ENCODE measurements at regions not wholly inside any gene's neighbourhood (a gene's known extent, or its start where the extent isn't known, plus 50 kb on each side); places are given as distances from the start of the nearest gene placed in this dataset.
A peak's percentile ranks its signal among the peaks of the same experiment; 100 is the strongest.

DNA sequence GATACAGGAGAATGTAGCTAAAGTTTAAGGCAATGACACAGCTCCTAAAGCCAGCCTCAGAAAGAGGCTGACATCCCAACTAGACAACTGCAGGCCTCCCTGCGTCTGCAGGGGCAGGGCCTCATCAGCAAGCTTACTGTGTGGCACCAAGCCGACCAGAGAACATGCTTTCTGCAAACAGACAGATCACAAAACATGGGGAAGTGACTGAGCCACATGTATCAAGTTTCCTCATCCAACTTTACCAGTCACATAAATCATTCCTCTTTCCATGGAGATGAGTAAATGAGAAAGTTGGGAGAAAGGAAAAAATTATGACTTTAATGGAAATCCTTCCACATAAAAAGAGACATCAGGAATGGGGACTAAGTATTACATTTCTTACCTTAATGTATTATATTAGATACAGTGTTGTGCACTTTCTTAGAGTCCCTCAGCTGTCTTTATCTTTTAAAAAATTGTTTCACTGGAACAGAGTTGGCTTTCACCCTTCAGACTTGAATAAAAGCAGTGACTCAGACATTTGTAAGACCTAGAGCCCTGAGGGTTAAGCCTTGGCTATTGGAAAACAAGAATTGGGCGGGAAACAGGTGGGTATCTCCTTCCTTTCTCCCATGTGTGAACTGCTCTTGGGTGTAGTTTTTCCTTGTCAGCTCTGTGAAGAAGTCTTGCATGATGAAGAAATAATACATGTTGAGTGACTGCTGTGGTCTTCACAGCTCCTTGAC, 305.7 kb upstream of the SNX7 start:
- no peak for ATAC-seq
- no peak for DNase-seq (ENCODE audit: missing footprints)
- intact Hi-C loops (cut with DNase I) = no loop called here

DNA sequence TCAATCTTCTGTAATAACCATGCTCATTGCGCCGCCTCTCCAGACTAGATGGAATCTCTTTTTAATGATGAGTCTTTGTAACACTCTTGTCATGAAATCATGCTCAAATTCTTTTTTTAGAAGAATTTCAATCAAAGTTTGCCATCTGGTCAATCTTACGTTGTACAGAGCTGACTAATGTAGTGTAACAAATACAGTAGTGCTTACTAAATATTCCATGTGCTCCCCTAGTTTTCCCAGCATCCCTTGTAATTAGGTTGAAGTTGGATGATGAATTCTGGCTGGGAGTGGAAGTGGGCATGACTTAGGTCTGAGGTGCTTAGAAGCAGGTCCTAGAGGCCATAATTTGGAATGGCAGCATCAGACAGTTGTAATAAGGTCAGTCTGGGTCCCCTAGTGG, 309.1 kb upstream of the SNX7 start:
- intact Hi-C loops (cut with DNase I) = no loop called here
- no peak for ATAC-seq
- no peak for DNase-seq (ENCODE audit: missing footprints)

DNA sequence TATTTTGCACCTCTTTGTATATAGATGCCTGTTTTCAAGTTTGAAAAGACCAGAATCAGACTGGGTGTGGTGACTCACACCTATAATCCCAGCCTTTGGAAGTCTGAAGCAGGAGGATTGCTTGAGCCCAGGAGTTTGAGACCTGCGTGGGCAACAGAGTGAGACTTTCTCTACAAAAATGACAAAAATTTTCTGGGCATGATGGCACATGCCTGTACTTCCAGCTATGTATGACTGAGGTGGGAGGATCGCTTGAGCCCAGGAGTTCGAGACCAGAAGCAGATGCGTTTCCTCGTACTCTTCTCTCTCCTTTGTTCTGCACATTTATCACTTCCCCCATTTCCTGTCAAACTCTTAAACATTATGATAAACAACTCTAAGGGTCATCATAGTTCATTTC, 310.0 kb upstream of the SNX7 start:
- no peak for DNase-seq (ENCODE audit: missing footprints)
- intact Hi-C loops (cut with DNase I) = no loop called here
- no peak for ATAC-seq

DNA sequence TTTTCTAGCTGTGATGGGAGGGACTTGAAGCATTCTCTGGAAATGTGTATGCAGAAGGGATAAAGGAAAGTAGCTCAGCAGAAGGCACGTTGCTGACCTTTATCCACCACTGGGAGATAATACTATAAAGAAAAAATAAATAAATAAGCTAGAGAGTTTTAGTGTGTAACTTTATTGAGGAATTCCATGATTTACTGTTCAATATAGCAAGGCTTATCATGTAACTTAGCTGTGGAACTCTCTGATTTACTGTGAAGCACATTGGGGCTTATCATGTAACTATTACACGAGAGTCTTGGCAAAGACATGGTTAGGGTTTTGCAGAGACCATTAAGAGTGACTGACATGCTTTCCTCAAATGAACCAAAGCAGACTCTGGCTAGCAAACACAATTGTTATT, 316.1 kb upstream of the SNX7 start:
- ATAC-seq = no peak
- intact Hi-C loops (cut with DNase I) = no loop called here

DNA sequence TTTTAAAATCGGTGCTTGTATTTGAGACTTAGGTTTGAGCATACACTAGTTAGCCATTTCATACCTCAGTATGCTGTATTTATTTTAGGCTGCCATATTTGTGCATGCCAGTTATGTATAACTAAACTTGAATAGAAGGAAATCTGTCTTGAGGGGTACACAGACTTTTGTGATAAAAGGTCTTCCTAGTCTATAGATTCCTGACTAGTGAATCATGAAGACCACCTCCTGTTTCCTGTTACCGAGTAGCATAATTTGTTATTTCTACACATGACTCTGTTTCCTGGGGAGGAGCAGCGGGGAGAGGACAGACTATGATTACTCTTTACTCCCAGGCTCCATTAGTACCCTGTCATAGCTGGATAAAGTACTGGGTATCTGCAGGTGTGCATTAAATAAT, 316.8 kb upstream of the SNX7 start:
- intact Hi-C loops (cut with DNase I) = no loop called here
- DNase-seq (ENCODE audit: missing footprints) (no peak), ATAC-seq (no peak)

More for the DNA sequence above, 316.1 kb upstream of the SNX7 start:
- DNase-seq (ENCODE audit: missing footprints) = no peak

DNA sequence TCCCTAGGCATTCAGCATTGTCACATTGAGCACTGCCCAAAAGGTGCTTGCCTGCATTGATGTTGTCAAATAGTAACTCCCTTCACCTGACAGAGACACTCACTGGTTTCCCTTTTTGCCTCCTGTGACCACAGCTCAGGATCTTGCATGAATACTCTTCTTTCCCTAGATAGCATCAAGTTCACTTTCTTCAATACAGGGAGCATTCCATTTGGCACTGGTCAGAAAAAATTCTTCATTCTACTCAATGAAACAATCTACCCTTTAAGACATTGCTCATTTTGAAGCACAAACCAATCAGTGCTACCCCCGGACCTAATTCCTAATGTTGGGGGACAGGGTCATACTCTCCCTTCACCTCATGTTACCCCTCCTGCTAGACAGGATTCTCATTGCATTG, 319.0 kb upstream of the SNX7 start:
- DNase-seq (ENCODE audit: missing footprints) = no peak
- no peak for ATAC-seq
- intact Hi-C loops (cut with DNase I) = no loop called here

DNA sequence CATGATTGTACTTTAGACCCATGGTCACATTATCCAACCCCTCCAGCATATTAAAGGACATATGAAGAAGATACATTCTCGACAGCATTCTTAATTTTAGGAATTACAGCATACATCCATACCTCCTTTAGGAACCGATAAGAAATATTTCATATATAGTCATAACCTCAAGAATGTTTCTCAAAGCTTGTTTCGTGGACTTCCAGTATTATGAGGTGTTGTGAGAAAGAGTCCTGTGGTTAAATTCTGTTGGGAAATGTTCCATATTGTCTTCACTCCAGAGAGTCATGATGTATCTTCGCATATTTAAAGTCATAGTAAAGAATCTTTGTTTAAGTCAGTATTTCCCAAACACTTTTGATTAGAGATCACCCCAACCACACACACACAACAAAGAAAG, 321.0 kb upstream of the SNX7 start:
- no peak for DNase-seq (ENCODE audit: missing footprints)
- intact Hi-C loops (cut with DNase I) = no loop called here
- ATAC-seq = no peak

DNA sequence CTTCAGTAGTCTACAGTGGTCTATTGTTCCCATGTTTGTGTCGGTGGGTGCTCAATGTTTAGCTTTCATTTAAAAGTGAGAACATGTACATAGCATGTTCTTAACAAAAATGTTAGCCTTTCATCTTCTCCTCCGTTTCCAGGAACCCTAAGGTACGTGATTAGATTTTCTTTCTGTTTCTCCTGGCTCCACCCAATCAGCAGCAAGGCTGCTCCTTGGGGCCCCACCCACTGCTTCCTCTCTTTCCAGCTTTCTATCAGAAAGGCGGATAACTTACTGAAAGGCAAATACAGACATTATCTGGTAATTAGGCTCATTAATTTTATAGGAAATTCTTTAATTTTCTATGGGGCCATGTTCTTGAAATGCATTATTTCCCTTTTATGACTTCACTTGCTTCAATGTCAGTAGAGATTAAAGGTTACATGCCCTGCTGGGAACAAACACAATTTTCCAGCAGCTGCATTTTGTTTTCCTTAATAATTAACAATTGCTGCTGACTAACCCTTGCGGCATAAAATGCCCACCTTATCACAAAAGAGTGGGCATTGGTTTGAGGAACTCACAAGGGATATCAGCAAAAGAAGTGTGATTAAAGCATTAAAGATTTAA, 324.9 kb upstream of the SNX7 start:
- ATAC-seq (no peak), DNase-seq (ENCODE audit: missing footprints) (no peak)
- intact Hi-C loops (cut with DNase I) = no loop called here

DNA sequence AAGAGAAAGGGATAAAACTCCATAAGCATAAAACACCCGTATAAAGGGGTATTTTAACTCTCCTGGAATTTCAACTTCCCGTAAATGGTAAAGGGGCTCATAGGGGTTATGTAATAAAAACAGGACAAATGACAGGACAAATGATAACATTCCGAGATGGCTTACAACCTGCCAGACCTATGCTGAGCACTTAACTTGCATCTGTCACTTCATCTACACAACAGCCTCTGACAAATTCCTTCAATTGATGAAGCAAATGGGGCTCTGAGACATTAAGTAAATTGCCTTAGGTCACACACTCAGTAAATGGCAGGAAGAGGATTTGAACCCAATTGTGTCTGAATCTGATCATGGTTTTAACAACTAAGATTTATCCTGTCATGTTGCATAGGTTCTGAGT, 327.6 kb upstream of the SNX7 start:
- no peak for DNase-seq (ENCODE audit: missing footprints)
- no peak for ATAC-seq
- intact Hi-C loops (cut with DNase I) = no loop called here

DNA sequence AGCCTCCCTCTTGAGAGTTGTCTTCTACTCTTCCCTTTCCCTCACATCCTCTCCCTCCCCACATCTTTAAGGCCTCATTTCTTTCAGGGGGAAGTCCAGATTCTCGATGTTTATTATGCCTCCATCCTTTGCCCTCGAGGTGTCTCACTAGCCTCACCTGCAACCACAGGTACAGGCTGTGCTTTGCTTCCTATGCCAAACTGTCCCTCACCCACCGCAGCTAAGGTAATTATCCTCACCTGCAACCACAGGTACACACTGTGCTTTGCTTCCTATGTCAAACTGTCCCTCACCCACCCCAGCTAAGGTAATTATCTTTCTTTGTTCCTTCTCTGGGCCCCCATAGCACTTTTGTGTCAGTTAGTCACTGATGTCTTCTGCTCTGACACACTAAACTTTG, 328.1 kb upstream of the SNX7 start:
- intact Hi-C loops (cut with DNase I) = no loop called here
- no peak for ATAC-seq
- DNase-seq (ENCODE audit: missing footprints) = no peak

DNA sequence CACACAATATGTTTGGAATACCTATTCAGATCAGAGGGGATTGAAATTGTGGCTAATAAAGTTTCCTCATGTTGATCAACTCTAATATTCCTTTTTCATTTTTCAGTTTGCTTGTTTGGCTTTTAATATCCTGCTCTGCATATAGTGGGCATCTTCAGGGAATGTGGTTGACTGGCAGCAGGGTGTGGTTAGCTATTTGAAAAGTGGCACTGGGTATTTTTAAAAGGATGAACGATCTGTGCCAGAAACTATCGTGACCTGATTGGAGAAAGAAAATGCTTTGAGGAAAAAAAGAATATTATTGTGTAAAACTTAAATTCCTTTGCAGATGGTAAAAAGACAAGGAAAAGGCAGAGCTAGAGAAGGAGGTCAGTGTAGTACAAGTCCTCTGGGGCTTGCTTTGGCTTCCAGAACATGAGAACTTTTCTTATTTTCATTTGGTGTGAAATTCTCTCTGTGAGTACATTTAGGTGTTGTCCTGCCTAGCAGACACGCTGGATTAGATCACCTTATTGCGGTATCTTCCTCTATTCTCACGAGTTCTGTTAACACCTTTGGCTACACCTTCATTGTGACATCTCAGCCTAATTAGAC, 329.7 kb upstream of the SNX7 start:
- intact Hi-C loops (cut with DNase I) = no loop called here
- no peak for ATAC-seq

DNA sequence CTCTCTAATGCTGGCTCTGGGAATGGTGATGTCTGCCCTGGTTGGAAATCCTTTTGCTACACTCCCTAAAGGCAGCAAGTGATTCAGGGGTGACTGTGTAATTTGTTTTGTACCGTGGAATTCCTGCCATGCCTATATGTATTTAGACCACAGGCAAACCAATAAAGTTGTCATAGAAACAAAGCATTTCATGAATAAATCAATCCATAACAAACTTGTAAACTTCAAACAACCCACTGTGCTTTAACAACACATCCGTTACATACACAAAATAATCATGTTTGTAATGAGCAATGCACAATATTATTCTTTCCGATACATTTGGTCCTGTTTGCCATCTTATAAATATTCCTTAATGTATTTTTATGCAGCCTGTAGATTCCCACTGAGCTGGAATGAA, 330.3 kb upstream of the SNX7 start:
- ATAC-seq (no peak), DNase-seq (ENCODE audit: missing footprints) (no peak)
- intact Hi-C loops (cut with DNase I) = no loop called here

More for the DNA sequence above, 329.7 kb upstream of the SNX7 start:
- no peak for DNase-seq (ENCODE audit: missing footprints)

DNA sequence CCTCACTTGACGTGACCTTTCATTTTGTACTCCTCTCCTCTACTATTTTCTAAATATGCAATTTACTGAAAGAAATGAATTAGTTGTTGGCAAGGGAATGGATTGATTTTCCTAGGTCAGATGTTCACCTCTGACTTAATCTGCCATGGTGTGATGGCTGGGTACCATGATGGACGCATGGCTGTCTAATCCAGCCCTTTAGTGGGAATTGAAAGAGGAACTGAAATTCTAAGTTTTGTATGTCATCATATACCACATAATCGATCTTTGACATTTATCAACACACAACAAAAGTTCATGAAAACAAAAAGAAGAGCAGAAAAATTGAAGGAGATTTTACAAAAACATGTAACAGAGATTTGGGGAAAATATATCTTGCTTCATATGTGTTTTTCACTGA, 331.3 kb upstream of the SNX7 start:
- no peak for DNase-seq (ENCODE audit: missing footprints)
- no peak for ATAC-seq
- intact Hi-C loops (cut with DNase I) = no loop called here

DNA sequence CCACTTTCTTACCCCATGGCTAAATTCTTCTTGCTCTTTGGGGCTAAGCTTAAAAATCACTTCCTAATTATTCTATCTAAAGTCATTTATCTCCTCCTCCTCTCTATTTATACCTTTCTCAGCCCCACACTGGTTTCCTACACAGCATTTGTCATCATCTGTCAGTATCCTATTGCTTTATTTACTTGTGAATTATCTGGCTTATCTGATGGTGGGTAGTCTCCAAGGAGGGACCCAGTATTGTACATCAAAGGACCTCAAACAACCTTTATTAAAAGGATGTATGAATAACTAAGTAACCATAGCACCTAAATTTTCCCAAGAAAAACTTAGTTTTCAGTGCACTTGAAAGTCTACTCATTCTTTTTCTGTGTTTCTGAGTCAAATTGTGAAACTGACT, 332.7 kb upstream of the SNX7 start:
- no peak for DNase-seq (ENCODE audit: missing footprints)
- ATAC-seq = no peak
- intact Hi-C loops (cut with DNase I) = no loop called here

DNA sequence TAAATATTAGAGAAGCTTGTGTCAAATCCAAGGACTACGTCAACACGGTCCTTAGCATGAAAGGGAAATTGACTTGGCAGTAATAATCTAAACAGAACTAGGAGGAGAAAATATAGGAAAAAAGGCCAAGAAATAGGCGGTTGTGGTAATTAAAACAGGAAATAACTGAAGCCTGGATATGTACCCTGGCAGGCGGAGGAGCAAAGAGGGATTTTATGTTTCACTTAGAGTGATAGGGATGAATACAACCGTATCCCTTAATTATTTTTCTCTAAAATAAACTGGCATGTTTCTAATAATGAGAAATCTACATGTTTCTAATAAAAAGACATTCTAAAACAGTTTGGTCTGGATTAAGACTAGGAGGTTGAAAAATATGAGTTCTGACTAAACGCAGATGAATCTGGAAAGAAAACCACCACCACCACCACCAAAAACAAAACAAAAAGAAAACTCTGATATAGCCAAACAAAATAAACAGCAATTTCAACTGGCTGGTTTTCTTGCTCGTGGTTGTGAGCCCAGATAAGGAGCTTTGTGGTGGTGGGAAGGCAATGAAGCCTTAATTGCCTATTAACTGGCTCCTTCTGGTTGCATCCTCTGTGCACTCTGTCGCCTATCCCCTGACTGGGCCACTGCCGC, 334.2 kb upstream of the SNX7 start:
- intact Hi-C loops (cut with DNase I) = no loop called here
- ATAC-seq (no peak), DNase-seq (ENCODE audit: missing footprints) (no peak)

DNA sequence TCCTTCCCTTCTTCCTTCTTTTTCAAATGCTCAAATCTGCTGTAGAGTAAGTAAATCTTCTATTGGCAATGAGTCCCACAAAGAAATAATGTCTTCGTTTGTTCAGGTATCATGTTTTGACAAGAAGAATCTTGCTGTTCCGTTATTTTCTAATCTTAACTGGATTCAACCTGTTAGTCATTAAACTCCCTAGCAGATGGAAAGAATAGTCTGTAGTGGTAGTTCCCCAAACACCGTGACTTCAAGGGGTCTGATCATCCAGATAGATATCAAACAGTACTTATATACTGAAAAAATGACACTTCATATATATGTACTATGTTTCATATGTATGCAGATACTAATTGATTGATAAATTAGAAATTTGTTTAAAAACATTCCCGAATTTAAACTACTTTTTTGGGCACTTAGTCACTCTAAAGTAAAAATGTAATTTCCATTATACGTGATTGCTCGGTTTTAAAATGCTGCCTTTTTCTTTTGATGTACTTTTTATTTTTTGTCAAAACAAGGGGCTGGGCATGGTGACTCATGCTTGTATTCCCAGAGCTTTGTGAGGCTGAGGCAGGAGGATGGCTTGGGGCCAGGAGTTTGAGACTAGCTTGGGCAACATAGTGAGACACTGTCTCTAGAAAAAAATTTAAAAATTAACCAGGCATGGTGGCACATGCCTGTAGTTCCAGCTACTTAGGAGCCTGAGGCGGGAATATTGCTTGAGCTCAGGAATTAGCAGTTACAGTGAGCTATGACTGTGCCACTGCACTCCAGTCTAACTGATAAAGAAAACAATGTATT, 335.7 kb upstream of the SNX7 start:
- intact Hi-C loops (cut with DNase I) = no loop called here
- DNase-seq (ENCODE audit: missing footprints) (peak; percentile 73), ATAC-seq (peak; percentile 55)

DNA sequence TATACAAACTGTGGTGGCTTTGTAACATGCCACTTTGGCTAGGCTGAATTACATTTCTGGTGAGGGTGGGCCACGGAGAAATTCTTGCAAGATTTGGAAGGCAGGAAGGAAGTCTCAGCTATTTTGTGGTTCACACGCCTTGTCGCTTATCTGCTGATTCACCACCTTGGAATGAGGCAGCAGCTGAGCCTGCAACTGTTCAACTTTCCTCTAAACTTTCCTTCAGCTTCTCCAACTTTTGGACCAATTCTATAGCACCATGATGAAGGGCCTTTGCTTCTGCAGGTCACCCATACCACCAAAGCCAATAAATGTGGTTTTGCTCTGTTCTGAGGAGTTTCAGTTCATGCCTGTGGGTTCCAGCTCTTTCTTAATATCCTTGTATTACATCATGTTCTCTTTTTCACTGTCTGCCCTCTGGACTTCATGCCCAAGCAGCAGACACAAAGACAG, 337.6 kb upstream of the SNX7 start:
- DNase-seq (ENCODE audit: missing footprints) (peak; percentile 69), ATAC-seq (peak; percentile 69)
- intact Hi-C loops (cut with DNase I) = no loop called here

DNA sequence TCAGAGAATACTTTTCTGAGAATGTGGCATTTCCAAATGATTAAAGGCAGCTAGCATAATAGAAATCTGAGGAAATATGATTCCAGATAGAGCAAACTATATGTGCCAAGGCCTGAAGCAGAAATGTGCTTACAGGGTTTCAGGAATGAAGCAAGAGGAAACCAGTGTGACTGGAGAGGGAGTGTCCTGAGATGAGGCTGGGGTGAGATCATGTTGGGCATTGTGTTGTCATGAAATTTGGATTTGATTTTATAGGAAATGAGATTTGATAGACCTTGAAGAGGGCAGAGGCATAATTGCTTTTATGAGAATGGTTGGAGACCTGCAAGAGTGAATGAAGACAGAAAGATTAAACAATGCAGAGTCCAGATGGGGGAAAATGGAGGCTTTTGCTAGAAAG, 338.1 kb upstream of the SNX7 start:
- intact Hi-C loops (cut with DNase I) = no loop called here
- DNase-seq (ENCODE audit: missing footprints) (no peak), ATAC-seq (peak; percentile 78)

DNA sequence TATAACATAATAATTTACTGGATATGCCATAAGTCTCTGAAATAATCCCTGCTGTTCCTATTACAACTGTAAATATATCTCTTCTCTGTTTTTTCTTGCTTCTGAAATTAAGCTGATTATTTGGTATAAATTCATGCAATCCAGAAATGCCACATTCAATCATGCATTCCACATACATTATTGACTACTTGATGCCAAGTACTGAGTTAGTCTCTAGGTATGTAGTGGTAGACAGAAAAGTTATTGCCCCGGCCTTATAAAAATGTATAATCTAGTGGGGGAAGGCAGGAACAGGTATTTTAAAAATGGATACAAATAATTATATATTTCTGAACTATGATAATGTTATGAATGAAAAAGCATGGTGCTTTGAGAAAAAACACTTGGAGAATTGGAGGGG, 338.6 kb upstream of the SNX7 start:
- DNase-seq (ENCODE audit: missing footprints) (no peak), ATAC-seq (no peak)
- intact Hi-C loops (cut with DNase I) = no loop called here

Measured in Right ventricle myocardium inferior (tissue), 1 donor.